ENCODE measurements at regions not wholly inside any gene's neighbourhood (a gene's known extent, or its start where the extent isn't known, plus 50 kb on each side); places are given as distances from the start of the nearest gene placed in this dataset.

- peaks cover 12% of the 10 kb centered on the region for H3K27me3 Mint-ChIP-seq
- Histone ChIP-seq H3K27ac (ENCODE audit: low read length in 2 of 2) (no peak overlapping the region), H3K4me3 (ENCODE audit: control extremely low read depth in 1 of 5, extremely low read depth in 1 of 5, insufficient read depth in 1 of 5, low read depth in 2 of 5, low read length in 4 of 5) (no peak overlapping the region), H3K9ac (ENCODE audit: low read length) (no peak overlapping the region), H4K20me1 (ENCODE audit: control insufficient read depth, insufficient read depth, low read length, poor library complexity, severe bottlenecking) (no peaks in the 10 kb centered on the region), H3K36me3 (replicated peaks in 1 of 2; ENCODE audit: control extremely low read depth in 1 of 2, control insufficient read depth in 1 of 2, extremely low read depth in 1 of 2, insufficient read depth in 2 of 2, low read length in 1 of 2) (no peaks in the 10 kb centered on the region), H2AFZ (ENCODE audit: insufficient read depth, low read depth, low read length, poor library complexity, severe bottlenecking) (no peak overlapping the region), H3K79me2 (ENCODE audit: control insufficient read depth, insufficient read depth, low read length) (no peaks in the 10 kb centered on the region), H3K9me3 (ENCODE audit: control extremely low read depth in 1 of 3, control insufficient read depth in 2 of 3, insufficient read depth in 1 of 3, low read length in 2 of 3) (no peaks in the 10 kb centered on the region), H3K4me1 (ENCODE audit: control insufficient read depth in 2 of 2, insufficient read depth in 2 of 2, low read length in 2 of 2) (peaks cover 10 to 19% of the 10 kb centered on the region in 2 donors), H3K27me3 (replicated peaks in 1 of 4; ENCODE audit: control extremely low read depth in 1 of 4, control insufficient read depth in 3 of 4, insufficient read depth in 4 of 4, low read length in 3 of 4) (no peaks in the 10 kb centered on the region), H3K4me2 (replicated peaks; ENCODE audit: low read depth, low read length, poor library complexity, severe bottlenecking) (peak overlapping the region; percentile 3)
- ATAC-seq (ENCODE audit: low read depth) (no peak), DNase-seq (no peak)
- H3K9me3 Mint-ChIP-seq (ENCODE audit: insufficient read depth), result no peaks in the 10 kb centered on the region
- H3K27ac Mint-ChIP-seq, result no peak overlapping the region
- H3K4me1 Mint-ChIP-seq, result peaks cover 15% of the 10 kb centered on the region
- intact Hi-C loops (cut with micrococcal nuclease), result no loop called here
- TF ChIP-seq CTCF (IDR thresholded peaks at IDR 0.05), result no peak
- ChIA-PET POLR2A (interaction anchor here (0.6 kb wide), 1 partner anchor 427 kb away, joined by 5 read pairs; no protein-coding TSS in a partner anchor), CTCF (interaction anchor here (1.0 kb wide), 1 partner anchor 14 kb away, joined by 3 read pairs; no protein-coding TSS in a partner anchor)
- H3K4me3 Mint-ChIP-seq, result no peak overlapping the region
- 65% methylated on average over 4 of the region's 8 CpGs for WGBS (ENCODE audit: insufficient coverage)
Measured at GRCh38 chr2:39851251-39851650, 72.2 kb upstream of the THUMPD2 start.

- Mint-ChIP-seq H3K4me1 (peaks cover 15% of the 10 kb centered on the region), H3K9me3 (ENCODE audit: insufficient read depth) (no peaks in the 10 kb centered on the region), H3K27ac (no peak overlapping the region), H3K27me3 (peaks cover 9% of the 10 kb centered on the region), H3K4me3 (no peak overlapping the region)
- H3K9ac ChIP-seq (ENCODE audit: low read length), result no peak overlapping the region
- no peak overlapping the region for H3K27ac ChIP-seq (ENCODE audit: low read length in 2 of 2)
- no peaks in the 10 kb centered on the region for H3K79me2 ChIP-seq (ENCODE audit: control insufficient read depth, insufficient read depth, low read length)
- no peak overlapping the region for H3K4me3 ChIP-seq (ENCODE audit: control extremely low read depth in 1 of 5, extremely low read depth in 1 of 5, insufficient read depth in 1 of 5, low read depth in 2 of 5, low read length in 4 of 5)
- H3K27me3 ChIP-seq (replicated peaks in 1 of 4; ENCODE audit: control extremely low read depth in 1 of 4, control insufficient read depth in 3 of 4, insufficient read depth in 4 of 4, low read length in 3 of 4), result no peaks in the 10 kb centered on the region
- no peak for ATAC-seq (ENCODE audit: low read depth)
- H2AFZ ChIP-seq (ENCODE audit: insufficient read depth, low read depth, low read length, poor library complexity, severe bottlenecking), result no peak overlapping the region
- DNase-seq, result no peak
- WGBS (ENCODE audit: insufficient coverage), result 11% methylated on average over 1 of the region's 4 CpGs
- ChIA-PET CTCF (interaction anchor here (1.2 kb wide), 1 partner anchor 12 kb away, joined by 4 read pairs; no protein-coding TSS in a partner anchor), POLR2A (no interaction called here)
- no peaks in the 10 kb centered on the region for H3K9me3 ChIP-seq (ENCODE audit: control extremely low read depth in 1 of 3, control insufficient read depth in 2 of 3, insufficient read depth in 1 of 3, low read length in 2 of 3)
- no peak for TF ChIP-seq EZH2 (IDR thresholded peaks at IDR 0.05; ENCODE audit: borderline replicate concordance, insufficient read depth, low read depth, low read length, poor library complexity, severe bottlenecking)
- TF ChIP-seq CTCF (IDR thresholded peaks at IDR 0.05), result no peak
- no peaks in the 10 kb centered on the region for H4K20me1 ChIP-seq (ENCODE audit: control insufficient read depth, insufficient read depth, low read length, poor library complexity, severe bottlenecking)
- H3K4me1 ChIP-seq (ENCODE audit: control insufficient read depth in 2 of 2, insufficient read depth in 2 of 2, low read length in 2 of 2), result peaks cover 10 to 19% of the 10 kb centered on the region in 2 donors
- intact Hi-C loops (cut with micrococcal nuclease), result no loop called here
- no peak overlapping the region for H3K4me2 ChIP-seq (replicated peaks; ENCODE audit: low read depth, low read length, poor library complexity, severe bottlenecking)
- no peaks in the 10 kb centered on the region for H3K36me3 ChIP-seq (replicated peaks in 1 of 2; ENCODE audit: control extremely low read depth in 1 of 2, control insufficient read depth in 1 of 2, extremely low read depth in 1 of 2, insufficient read depth in 2 of 2, low read length in 1 of 2)
Measured at GRCh38 chr2:39849982-39850526, 71.0 kb upstream of the THUMPD2 start.

Data from B cell (primary cell).